Calu3 (cell line): ENCODE measurements at regions not wholly inside any gene's neighbourhood (a gene's known extent, or its start where the extent isn't known, plus 50 kb on each side); places are given as distances from the start of the nearest gene placed in this dataset.

Source experiments
- BruUV-seq: library from RNA; stranded (reverse); fragments of 400-500 nt; replicated peaks from 2 replicates; lab custom pipeline; 2021; lab: Mats Ljungman, UMichigan
- CTCF ChIA-PET: fragments of 300-600 bp; sonication (Branson Sonifier 250); formaldehyde crosslinking; loops from one replicate; lab custom pipeline; 2022; ENCODE audit warnings: antibody characterized with exemption; lab: Charles Lee
- DNase-seq: peaks from one replicate; pipeline ENCODE4 v3.0.0; 2022
- H3K27ac Mint-ChIP-seq: one replicate; pipeline ENCODE4 v1.8.0; 2022; ENCODE audit warnings: mixed read lengths; ENCODE audit not compliant: unreplicated experiment
- H3K27me3 Mint-ChIP-seq: one replicate; pipeline ENCODE4 v1.8.0; 2022; ENCODE audit warnings: mixed read lengths; ENCODE audit not compliant: unreplicated experiment
- H3K36me3 Mint-ChIP-seq: one replicate; pipeline ENCODE4 v1.8.0; 2022; ENCODE audit warnings: mild to moderate bottlenecking, moderate library complexity, mixed read lengths; ENCODE audit not compliant: insufficient read depth, unreplicated experiment
- H3K4me1 Mint-ChIP-seq: one replicate; pipeline ENCODE4 v1.8.0; 2022; ENCODE audit warnings: mild to moderate bottlenecking, low read depth, mixed read lengths; ENCODE audit not compliant: unreplicated experiment
- H3K4me3 Mint-ChIP-seq: one replicate; pipeline ENCODE4 v1.8.0; 2022; ENCODE audit warnings: mild to moderate bottlenecking, low read depth, moderate library complexity, mixed read lengths; ENCODE audit not compliant: unreplicated experiment
- H3K9me3 Mint-ChIP-seq: one replicate; pipeline ENCODE4 v1.8.0; 2022; ENCODE audit warnings: low read depth, mixed read lengths; ENCODE audit not compliant: unreplicated experiment
- intact Hi-C: fragments of 100-400 bp; cut with micrococcal nuclease; formaldehyde crosslinking; loops from one replicate; pipeline ENCODE4 v1.10.0; 2022; ENCODE audit not compliant: unreplicated experiment
- TF ChIP-seq, protein P1 (sequence below): fragments of 200-600 bp; IDR thresholded peaks from one replicate; pipeline ENCODE4 v1.8.0; 2022; ENCODE audit warnings: antibody characterized with exemption; ENCODE audit not compliant: unreplicated experiment

GRCh38 chr4:186347743-186348142 is 81.8 kb downstream of the F11 start:
- TF ChIP-seq, protein P1, sequence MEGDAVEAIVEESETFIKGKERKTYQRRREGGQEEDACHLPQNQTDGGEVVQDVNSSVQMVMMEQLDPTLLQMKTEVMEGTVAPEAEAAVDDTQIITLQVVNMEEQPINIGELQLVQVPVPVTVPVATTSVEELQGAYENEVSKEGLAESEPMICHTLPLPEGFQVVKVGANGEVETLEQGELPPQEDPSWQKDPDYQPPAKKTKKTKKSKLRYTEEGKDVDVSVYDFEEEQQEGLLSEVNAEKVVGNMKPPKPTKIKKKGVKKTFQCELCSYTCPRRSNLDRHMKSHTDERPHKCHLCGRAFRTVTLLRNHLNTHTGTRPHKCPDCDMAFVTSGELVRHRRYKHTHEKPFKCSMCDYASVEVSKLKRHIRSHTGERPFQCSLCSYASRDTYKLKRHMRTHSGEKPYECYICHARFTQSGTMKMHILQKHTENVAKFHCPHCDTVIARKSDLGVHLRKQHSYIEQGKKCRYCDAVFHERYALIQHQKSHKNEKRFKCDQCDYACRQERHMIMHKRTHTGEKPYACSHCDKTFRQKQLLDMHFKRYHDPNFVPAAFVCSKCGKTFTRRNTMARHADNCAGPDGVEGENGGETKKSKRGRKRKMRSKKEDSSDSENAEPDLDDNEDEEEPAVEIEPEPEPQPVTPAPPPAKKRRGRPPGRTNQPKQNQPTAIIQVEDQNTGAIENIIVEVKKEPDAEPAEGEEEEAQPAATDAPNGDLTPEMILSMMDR: no peak
- no peak overlapping the region for H3K4me3 Mint-ChIP-seq
- BruUV-seq: no TSS peak
- intact Hi-C loops: no loop called here
- CTCF ChIA-PET: interaction anchor here (0.6 kb wide), 1 partner anchor 101 kb away, joined by 3 read pairs; no protein-coding TSS in a partner anchor
- no peaks in the 10 kb centered on the region for H3K36me3 Mint-ChIP-seq
- peak; percentile 9 for DNase-seq
- no peaks in the 10 kb centered on the region for H3K27me3 Mint-ChIP-seq
- H3K9me3 Mint-ChIP-seq: no peaks in the 10 kb centered on the region
- no peak overlapping the region for H3K27ac Mint-ChIP-seq
- no peaks in the 10 kb centered on the region for H3K4me1 Mint-ChIP-seq

DNA sequence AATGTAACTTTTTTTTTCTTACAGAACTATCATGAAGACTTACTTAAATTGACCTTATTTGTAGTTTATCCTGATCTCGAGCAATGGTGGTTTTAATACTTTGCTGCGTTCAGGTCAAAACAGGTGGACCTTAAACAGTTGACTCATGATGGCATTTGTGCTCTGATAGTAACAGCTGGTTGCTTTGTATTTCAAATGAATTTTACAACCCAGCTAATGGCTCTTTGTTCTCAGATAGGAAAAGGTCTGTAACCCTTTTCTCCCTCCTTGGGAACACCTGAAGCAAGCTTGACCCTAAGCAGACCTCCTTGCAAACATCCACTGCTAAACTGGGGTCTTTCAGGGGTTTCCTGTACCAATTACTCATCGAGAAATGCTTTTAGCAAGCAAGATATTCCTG is 79.2 kb downstream of the F11 start:
- Mint-ChIP-seq H3K27ac (no peak overlapping the region), H3K4me1 (no peaks in the 10 kb centered on the region), H3K9me3 (no peaks in the 10 kb centered on the region), H3K27me3 (no peaks in the 10 kb centered on the region), H3K4me3 (no peak overlapping the region), H3K36me3 (no peaks in the 10 kb centered on the region)
- no TSS peak for BruUV-seq
- CTCF ChIA-PET: no interaction called here
- TF ChIP-seq, protein P1: no peak
- intact Hi-C loops: no loop called here
- DNase-seq: no peak

DNA sequence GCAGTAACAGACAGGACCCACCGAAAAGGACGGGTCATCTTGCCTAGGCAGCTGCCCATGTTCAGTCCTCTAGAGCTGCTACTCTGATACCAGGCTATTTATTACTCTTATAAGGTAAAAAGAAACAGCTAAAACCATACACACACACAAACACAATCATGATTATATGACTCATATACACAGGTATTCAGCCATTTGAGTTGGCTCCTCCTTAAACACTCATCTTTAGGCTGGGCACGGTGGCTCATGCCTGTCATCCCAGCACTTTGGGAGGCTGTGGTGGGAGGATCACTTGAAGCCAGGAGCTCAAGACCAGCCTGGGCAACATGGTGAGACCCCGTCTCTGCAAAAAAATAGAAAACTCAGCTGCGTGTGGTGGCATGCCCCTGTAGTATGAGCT is 76.6 kb downstream of the F11 start:
- Mint-ChIP-seq H3K9me3 (peaks cover 2% of the 10 kb centered on the region), H3K4me3 (no peak overlapping the region), H3K36me3 (no peaks in the 10 kb centered on the region), H3K27me3 (no peaks in the 10 kb centered on the region), H3K27ac (no peak overlapping the region), H3K4me1 (no peaks in the 10 kb centered on the region)
- intact Hi-C loops: no loop called here
- DNase-seq: no peak
- BruUV-seq: no TSS peak
- CTCF ChIA-PET: interaction anchor here (0.7 kb wide), 1 partner anchor 129 kb away, joined by 3 read pairs; no protein-coding TSS in a partner anchor
- TF ChIP-seq, protein P1: no peak

- H3K9me3 Mint-ChIP-seq: peaks cover 2% of the 10 kb centered on the region
- intact Hi-C loops: no loop called here
- no TSS peak for BruUV-seq
- no peaks in the 10 kb centered on the region for H3K27me3 Mint-ChIP-seq
- CTCF ChIA-PET: no interaction called here
- no peak overlapping the region for H3K27ac Mint-ChIP-seq
- H3K4me3 Mint-ChIP-seq: no peak overlapping the region
- TF ChIP-seq, protein P1: no peak
- H3K36me3 Mint-ChIP-seq: no peaks in the 10 kb centered on the region
- no peaks in the 10 kb centered on the region for H3K4me1 Mint-ChIP-seq
- no peak for DNase-seq
Measured at GRCh38 chr4:186341655-186342054, 75.7 kb downstream of the F11 start.
